ENCODE measurements at regions not wholly inside any gene's neighbourhood (a gene's known extent, or its start where the extent isn't known, plus 50 kb on each side); places are given as distances from the start of the nearest gene placed in this dataset.

- DNase-seq (ENCODE audit: low read depth), result no peak
- no peak for TF ChIP-seq CTCF (IDR thresholded peaks at IDR 0.05; ENCODE audit: control insufficient read depth, insufficient read depth, low read depth, low read length, missing control alignments)
- no peak overlapping the region for H3K4me3 ChIP-seq (ENCODE audit: control insufficient read depth, low read depth, low read length)
Observed at GRCh38 chr18:78776706-78777285, 202.8 kb upstream of the SALL3 start.

GRCh38 chr18:78777992-78778391 lies 201.6 kb upstream of the SALL3 start:
- no peak for TF ChIP-seq CTCF (IDR thresholded peaks at IDR 0.05; ENCODE audit: control insufficient read depth, insufficient read depth, low read depth, low read length, missing control alignments)
- DNase-seq (ENCODE audit: low read depth), result no peak
- H3K4me3 ChIP-seq (ENCODE audit: control insufficient read depth, low read depth, low read length), result no peak overlapping the region

DNA sequence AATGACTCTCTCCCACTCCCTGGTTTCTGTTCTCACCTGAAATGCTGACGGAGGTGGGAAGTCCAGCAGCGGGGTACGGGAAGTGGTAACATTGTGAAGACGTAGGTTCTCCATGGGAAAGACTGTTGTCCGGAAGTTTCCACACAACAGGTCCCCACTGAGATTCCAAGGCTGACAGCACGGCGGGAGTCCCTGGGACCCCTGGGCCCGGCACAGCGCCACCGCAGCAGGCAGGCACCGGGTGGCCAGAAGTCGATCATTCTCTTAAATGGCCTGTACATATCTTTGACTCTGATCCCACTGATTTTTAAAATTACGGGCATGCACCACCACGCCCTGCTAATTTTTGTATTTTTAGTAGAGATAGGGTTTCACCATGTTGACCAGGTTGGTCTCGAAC lies 201.0 kb upstream of the SALL3 start:
- DNase-seq (ENCODE audit: low read depth), result no peak
- TF ChIP-seq CTCF (IDR thresholded peaks at IDR 0.05; ENCODE audit: control insufficient read depth, insufficient read depth, low read depth, low read length, missing control alignments), result no peak
- no peak overlapping the region for H3K4me3 ChIP-seq (ENCODE audit: control insufficient read depth, low read depth, low read length)

DNA sequence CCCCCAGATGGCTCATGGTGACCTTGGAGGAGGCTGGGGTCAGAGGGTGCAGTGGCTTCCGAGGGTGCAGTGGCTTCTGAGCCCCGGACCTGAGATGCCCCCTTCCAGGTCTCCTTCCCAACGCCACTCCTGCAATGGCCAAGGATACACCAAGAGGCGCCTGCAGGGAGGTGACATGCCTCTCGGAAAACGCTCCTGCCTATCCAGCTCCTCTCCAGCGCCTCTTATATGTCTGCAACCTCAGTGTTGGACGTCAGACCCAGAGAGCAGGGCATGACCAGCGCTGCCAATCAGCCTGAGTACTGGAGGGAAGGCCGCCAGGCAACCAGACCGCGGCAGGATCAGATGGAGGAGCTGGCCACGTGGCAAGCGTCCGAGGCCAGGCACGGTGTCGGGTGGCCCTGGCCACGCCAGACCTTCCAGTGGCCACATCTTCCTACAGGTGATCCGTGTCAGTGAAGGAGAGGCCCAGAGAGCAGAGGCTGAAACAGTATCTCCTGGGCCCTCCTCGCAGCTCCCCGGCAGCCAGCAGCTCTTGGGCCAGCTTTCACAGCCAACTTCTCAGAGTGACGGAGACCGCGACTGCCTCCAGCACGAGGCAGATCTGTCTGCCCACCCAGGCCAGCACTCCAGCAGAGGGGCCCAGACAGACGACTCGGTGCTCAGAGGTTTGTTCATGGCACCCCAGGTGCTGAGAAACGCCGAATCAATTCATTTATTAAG lies 199.5 kb upstream of the SALL3 start:
- H3K4me3 ChIP-seq (ENCODE audit: control insufficient read depth, low read depth, low read length), result no peak overlapping the region
- no peak for DNase-seq (ENCODE audit: low read depth)
- no peak for TF ChIP-seq CTCF (IDR thresholded peaks at IDR 0.05; ENCODE audit: control insufficient read depth, insufficient read depth, low read depth, low read length, missing control alignments)

- TF ChIP-seq CTCF (IDR thresholded peaks at IDR 0.05; ENCODE audit: control insufficient read depth, insufficient read depth, low read depth, low read length, missing control alignments), result no peak
- H3K4me3 ChIP-seq (ENCODE audit: control insufficient read depth, low read depth, low read length), result no peak overlapping the region
- no peak for DNase-seq (ENCODE audit: low read depth)
Observed at GRCh38 chr18:78780719-78781600, 198.7 kb upstream of the SALL3 start.

- no peak for TF ChIP-seq CTCF (IDR thresholded peaks at IDR 0.05; ENCODE audit: control insufficient read depth, insufficient read depth, low read depth, low read length, missing control alignments)
- H3K4me3 ChIP-seq (ENCODE audit: control insufficient read depth, low read depth, low read length), result no peak overlapping the region
Observed at GRCh38 chr18:78781601-78781960, 198.0 kb upstream of the SALL3 start.

More at GRCh38 chr18:78781601-78781960, 198.0 kb upstream of the SALL3 start:
- DNase-seq (ENCODE audit: low read depth), result no peak

Data from AG09309 (cell line).